Motor neuron (in vitro differentiated cells): ENCODE measurements at regions not wholly inside any gene's neighbourhood (a gene's known extent, or its start where the extent isn't known, plus 50 kb on each side); places are given as distances from the start of the nearest gene placed in this dataset.
"Not testable (repeated sequence)": the region's sequence is repeated elsewhere in the genome, so short reads cannot be mapped to it uniquely, and the experiment has no call there.

Experiments used
- ATAC-seq, 8 experiments: fragments of 200-7000 bp; cut with Tn5 transposase; replicated peaks in 6 of 8; 2 replicates each; pipeline ENCODE4 v1.8.0; 2021; ENCODE audit warnings: mild to moderate bottlenecking in 8 of 8, moderate library complexity in 8 of 8
- H3K27ac ChIP-seq, 2 donors: fragments of 250-450 bp; sonication (Bioruptor Pico); 2 replicates each; pipeline ENCODE4 v1.9.0; 2021; ENCODE audit warnings: antibody characterized with exemption in 2 of 2, mild to moderate bottlenecking in 2 of 2, moderate library complexity in 1 of 2
- H3K4me1 ChIP-seq, 2 donors: fragments of 250-450 bp; sonication (Bioruptor Pico); replicated peaks in 1 of 2; 2 replicates each; pipeline ENCODE4 v1.6.1; 2021; ENCODE audit warnings: antibody characterized with exemption in 2 of 2, mild to moderate bottlenecking in 2 of 2, moderate library complexity in 1 of 2
- H3K4me3 ChIP-seq, 5 donors: fragments of 250-450 bp; sonication (Bioruptor Pico); 2 replicates each; pipeline ENCODE4 v1.9.0; 2021; ENCODE audit warnings: antibody characterized with exemption in 5 of 5, mild to moderate bottlenecking in 5 of 5, moderate library complexity in 4 of 5
- WGBS, 10 experiments: fragments of 450-650 bp; shearing (Covaris generic); methylation state at CpG; one replicate each; pipeline ENCODE4 v1.0.0; 2022; 5-methylcytosine and 5-hydroxymethylcytosine counted together
- in situ Hi-C, 9 experiments: fragments of 400-800 bp; cut with MboI; loops; one replicate each; pipeline ENCODE4 v1.15.0; 2021; ENCODE audit warnings: low sequenced_read_pairs in 9 of 9, low pct_unique_long_range_greater_than_20kb in 2 of 9; ENCODE audit not compliant: unreplicated experiment in 9 of 9

DNA sequence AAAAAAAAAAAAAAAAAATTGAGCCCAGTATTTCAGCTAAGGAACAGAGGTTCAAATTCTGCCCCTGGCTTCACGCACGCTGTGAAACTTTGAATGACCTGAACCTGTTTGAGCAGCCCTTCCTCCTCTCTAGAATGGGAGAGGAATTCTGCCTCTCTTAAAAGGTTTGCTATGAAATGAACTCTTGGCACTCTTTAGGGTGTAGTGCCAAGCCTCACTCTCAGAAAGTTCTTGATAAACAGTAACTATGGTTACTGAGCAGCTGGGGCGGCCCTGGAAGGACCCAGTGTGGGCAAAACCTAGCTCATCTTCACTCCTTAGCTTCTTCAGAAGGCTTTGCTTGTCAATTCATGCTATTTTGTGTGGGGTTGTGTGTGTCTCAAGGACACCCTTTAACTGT lies 73.7 kb downstream of the GEMIN8 start:
- Histone ChIP-seq H3K27ac (no peak overlapping the region), H3K4me3 (no peak overlapping the region), H3K4me1 (no peaks in the 10 kb centered on the region)
- ATAC-seq: peak in 1 of 8 experiments; percentile 49
- in situ Hi-C loops: no loop called here
- 0 to 100% (median 78%) methylated on average over 1 to 2 of the region's 3 CpGs; no CpG with 5 or more reads in 6 of the 10 experiments for WGBS, 10 experiments

DNA sequence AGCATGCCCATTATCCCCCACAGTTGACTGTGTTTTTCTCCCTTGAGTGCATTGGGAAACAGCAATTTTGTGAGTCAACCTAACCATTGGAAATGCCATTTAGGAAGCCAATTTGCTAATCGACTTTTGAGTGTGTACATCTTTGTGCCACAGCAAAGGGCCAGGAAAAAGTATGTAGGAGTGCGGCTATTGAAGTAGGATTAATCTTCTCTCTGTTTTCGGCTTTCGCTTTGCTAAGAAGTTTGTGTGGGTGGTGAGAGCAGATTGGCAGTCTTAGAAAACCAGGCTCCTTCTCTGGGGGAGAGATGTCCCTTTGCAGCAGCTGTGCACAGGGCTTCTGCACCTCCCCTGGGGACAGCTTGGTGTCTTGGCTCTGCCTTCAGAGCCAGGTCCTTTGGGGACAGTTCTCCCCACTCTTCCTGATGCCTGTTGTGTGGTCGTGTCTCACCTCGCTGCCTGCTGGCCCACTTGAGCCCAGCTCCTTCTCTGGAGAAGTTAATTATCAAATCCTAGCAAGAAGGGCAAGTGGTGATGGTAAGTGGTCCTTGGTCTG lies 74.5 kb downstream of the GEMIN8 start:
- 0 to 82% (median 29%) methylated on average over 1 to 6 of the region's 6 CpGs; no CpG with 5 or more reads in 6 of the 10 experiments for WGBS, 10 experiments
- Histone ChIP-seq H3K27ac (no peak overlapping the region), H3K4me3 (no peak overlapping the region), H3K4me1 (no peaks in the 10 kb centered on the region)
- ATAC-seq: no peak
- in situ Hi-C loops: no loop called here

DNA sequence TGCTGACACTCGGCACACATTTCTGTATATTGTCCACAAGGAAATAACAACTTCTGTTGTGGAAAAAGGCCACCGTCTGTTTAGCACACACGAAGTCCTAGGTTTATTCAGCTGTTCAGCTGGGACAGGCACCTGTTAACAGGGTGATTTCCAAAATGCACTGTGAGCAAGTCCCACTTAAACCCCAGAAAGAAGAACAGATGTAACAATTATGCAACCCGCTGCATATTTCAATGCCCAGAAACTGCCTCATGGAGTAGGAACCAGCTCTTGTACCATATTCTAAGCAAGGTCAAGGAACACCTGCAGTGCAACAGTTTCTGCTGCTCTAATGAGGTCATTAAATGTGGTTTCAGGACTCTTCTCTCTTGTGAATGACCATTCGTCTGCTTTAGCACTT lies 77.1 kb downstream of the GEMIN8 start:
- ATAC-seq: no peak
- in situ Hi-C loops: no loop called here
- no peaks in the 10 kb centered on the region for H3K4me1 ChIP-seq
- 0 to 83% (median 50%) methylated on average over 1 to 4 of the region's 5 CpGs; no CpG with 5 or more reads in 5 of the 10 experiments for WGBS, 10 experiments
- H3K27ac ChIP-seq: no peak overlapping the region
- no peak overlapping the region for H3K4me3 ChIP-seq

DNA sequence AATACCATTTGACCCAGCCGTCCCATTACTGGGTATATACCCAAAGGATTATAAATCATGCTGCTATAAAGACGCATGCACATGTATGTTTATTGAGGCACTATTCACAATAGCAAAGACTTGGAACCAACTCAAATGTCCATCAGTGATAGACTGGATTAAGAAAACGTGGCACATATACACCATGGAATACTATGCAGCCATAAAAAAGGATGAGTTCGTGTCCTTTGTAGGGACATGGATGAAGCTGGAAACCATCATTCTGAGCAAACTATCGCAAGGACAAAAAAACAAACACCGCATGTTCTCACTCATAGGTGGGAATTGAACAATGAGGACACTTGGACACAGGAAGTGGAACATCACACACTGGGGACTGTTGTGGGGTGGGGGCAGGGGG lies 83.5 kb downstream of the GEMIN8 start:
- H3K27ac ChIP-seq, ATAC-seq, H3K4me1 ChIP-seq, in situ Hi-C loops, H3K4me3 ChIP-seq: not testable (repeated sequence)
- no CpG with 5 or more reads among the region's 6 CpGs for WGBS, 10 experiments

DNA sequence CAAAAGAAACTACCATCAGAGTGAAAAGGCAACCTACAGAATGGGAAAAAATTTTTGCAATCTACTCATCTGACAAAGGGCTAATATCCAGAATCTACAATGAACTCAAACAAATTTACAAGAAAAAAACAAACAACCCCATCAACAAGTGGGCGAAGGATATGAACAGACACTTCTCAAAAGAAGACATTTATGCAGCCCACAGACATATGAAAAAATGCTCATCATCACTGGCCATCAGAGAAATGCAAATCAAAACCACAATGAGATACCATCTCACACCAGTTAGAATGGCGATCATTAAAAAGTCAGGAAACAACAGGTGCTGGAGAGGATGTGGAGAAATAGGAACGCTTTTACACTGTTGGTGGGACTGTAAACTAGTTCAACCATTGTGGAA lies 83.9 kb downstream of the GEMIN8 start:
- no CpG with 5 or more reads among the region's 3 CpGs for WGBS, 10 experiments
- ATAC-seq, H3K4me3 ChIP-seq, H3K4me1 ChIP-seq, H3K27ac ChIP-seq, in situ Hi-C loops: not testable (repeated sequence)

DNA sequence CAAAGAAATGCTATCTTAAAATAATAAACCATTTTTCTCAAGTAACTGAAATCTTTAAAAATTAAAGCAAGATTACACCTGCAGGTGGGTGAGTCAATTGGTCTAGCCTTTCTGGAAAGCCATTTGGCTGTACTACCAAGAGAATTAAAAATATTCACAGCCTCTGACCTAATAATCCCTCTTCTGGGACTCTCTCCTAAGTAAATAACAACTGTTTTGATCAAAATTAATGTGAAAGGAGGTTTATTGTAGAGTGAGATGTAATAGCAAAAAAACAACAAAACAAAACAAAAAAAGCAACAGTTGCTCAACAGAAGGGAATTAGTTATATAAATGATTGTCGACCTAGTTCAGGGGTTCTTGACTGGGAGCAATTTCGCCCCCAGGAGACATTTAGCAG lies 89.0 kb downstream of the GEMIN8 start:
- in situ Hi-C loops: no loop called here
- 0 to 83% (median 60%) methylated on average over 1 to 2 of the region's 2 CpGs; no CpG with 5 or more reads in 5 of the 10 experiments for WGBS, 10 experiments
- ATAC-seq: no peak
- no peak overlapping the region for H3K27ac ChIP-seq
- H3K4me1 ChIP-seq: peaks cover 4 to 14% of the 10 kb centered on the region in 2 donors
- no peak overlapping the region for H3K4me3 ChIP-seq

DNA sequence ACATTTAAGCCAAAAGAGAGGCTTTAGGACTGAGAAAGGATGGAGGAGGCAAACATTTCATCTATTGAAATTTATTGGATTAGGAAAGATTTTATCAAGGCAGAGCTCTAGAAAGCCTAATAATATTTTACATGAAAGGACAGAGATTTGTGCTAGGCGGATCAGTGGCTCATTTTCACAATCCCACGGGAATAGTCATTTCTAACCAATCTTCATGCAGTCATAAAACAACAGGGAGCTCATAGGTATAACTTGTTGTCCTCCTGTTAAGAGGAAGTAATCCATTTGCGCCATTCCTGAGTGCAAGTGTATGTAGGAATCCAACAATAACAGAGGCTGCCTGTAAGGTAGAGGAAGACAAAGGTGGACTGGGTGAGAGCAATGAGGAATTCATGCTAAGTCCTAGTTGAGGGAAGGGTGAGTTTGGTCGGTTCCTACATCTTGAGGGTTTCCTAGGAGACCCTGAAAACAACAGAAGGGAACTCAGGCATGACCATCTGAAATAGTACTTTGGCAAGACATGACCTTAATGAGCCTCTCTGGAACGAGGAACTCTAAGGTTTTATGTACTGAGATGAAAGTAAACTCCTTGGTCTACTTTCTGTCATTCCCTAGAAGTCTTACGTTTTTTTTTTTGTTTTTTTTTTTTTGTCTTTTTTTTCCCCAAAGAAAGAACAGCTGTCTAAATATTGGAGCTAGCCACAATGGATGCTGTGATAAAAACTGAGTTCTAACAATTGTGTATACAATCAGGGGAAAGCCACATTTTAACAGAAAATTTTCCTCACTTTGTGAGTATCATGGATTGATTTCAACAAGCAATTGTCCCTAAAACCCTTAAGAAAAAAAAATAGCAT lies 89.7 kb downstream of the GEMIN8 start:
- 0 to 50% (median 8%) methylated on average over 1 to 5 of the region's 6 CpGs; no CpG with 5 or more reads in 4 of the 10 experiments for whole genome bisulfite sequencing, 10 experiments
- Histone ChIP-seq H3K27ac (no peak overlapping the region), H3K4me1 (peaks cover 4 to 14% of the 10 kb centered on the region in 2 donors), H3K4me3 (no peak overlapping the region)
- in situ Hi-C loops: no loop called here
- peak in 1 of 8 experiments; percentile 30 for ATAC-seq

DNA sequence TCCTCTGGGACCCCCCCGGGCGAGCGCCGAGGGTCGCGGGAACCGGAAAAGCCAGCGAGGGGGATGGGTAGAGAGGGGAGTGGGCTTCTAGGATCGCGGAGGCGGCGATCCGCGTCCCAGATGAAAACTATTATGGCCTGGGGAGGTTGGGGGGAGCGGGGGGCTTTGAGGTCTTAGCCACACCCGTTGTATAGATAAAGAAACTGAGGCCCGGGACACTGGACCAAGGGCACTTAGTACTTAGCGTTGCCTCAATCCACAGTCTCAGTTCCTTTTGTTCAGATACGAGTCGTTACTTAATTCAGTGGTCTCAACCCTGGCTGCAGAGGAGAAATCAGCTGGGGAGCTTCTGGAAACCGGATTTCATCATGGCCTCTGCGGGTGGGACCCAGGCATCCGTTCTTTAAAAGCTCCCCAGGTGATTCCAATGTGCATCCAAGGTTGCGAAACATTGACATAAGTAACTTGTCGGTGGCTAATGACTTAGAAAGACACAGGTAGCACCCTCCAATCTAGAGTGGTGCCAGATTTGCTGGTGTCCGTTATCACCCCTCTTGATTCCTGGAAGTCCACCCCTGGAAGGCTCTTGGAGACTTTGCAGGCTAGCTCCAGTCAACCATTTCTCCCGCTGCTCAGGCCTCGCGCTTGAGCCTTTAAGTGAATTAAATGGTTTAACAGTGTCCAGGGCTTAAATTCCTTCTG lies 90.7 kb downstream of the GEMIN8 start:
- H3K27ac ChIP-seq: peak overlapping the region; percentile 74 to 79
- peak overlapping the region; percentile 50 to 87 (median 76) for H3K4me3 ChIP-seq
- in situ Hi-C loops: no loop called here
- peak in 5 of 8 experiments; percentile 2 to 10 (median 4) for ATAC-seq
- H3K4me1 ChIP-seq: peaks cover 4 to 14% of the 10 kb centered on the region in 2 donors
- WGBS, 10 experiments: 0 to 43% methylated on average over 3 to 4 of the region's 29 CpGs; no CpG with 5 or more reads in 8 of the 10 experiments

DNA sequence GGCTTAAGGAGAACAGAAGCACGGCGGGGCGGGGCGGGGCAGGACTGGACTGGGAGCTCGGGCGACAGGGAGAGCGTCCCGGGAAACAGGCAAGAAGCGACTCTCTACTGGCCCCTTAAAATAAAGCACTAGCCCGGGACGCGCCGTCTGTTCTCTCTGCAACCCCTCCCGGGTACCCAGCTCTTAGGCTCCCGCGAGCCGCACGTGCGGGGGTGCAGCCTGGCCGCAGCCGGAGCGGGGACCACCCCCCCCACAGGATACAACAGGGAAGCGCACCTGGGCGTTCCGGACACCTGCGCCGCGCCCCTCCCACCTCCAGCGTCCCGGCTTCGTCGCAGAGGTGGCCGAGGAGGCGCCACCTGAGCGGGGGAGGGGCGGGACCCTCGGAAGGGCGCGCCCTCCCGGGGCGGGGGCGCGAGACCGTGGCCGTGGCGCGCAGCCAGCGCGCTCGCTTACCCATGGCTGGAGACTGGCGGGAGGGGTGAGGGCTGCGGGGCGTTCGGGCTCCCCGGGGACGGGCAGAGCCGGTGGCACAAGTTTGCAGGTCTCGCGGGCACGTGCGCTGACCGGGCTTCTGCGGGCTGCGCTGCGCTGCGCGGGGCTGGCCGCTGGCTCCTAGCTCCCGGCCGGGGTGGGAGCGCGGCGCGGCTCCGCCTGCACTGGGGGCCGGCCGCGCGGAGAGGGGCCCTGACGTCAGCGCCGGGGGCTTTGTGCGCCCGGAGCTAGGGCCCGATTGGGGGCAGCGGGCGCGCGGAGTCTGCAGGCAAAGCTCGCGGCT lies 91.5 kb downstream of the GEMIN8 start:
- peak; percentile 28 to 91 (median 86) for ATAC-seq
- Histone ChIP-seq H3K4me3 (peak overlapping the region; percentile 50 to 87 (median 76)), H3K27ac (peak overlapping the region; percentile 74 to 79), H3K4me1 (peaks cover 4 to 14% of the 10 kb centered on the region in 2 donors)
- WGBS, 10 experiments: 12% methylated on average over 6 of the region's 91 CpGs; no CpG with 5 or more reads in 9 of the 10 experiments
- in situ Hi-C loops: no loop called here

DNA sequence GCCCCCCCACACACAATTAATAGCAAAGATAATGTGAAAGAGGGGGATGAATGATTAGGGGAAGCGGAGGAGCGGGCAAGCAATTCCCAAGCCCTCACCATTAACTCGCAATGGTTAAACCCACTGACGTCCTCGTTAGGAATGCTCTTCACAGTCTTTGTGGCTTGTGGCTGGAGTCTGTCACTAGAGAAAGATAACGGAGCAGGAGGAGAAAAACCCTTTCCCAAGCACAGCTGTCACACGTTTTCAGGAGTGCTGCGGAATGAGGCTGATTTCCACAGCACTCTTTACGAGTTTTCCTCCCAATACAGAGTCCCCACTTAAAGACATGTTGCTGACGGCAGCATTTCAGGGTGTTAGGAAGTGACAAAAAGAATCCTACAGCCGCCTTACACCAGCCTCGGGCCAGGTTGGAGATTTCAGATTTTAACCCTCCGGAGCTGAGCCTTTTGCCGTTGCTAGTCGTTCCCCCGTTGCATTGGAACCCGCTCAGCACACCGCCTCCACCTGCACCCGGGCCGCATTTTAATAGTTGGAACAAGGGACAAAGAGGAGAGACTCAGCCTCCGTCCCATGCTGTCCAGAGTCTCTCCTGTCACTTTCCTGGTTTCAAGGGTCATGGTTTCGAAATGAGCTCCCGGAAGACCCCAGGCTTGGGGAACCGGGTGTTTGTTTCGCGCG lies 92.2 kb downstream of the GEMIN8 start:
- H3K27ac ChIP-seq: peak overlapping the region; percentile 74 to 79
- 0 to 23% (median 2%) methylated on average over 1 to 19 of the region's 27 CpGs; no CpG with 5 or more reads in 6 of the 10 experiments for WGBS, 10 experiments
- H3K4me1 ChIP-seq: peaks cover 4 to 14% of the 10 kb centered on the region in 2 donors
- ATAC-seq: peak in 6 of 8 experiments; percentile 20 to 53 (median 44)
- in situ Hi-C loops: no loop called here
- peak overlapping the region; percentile 50 to 87 (median 76) for H3K4me3 ChIP-seq

DNA sequence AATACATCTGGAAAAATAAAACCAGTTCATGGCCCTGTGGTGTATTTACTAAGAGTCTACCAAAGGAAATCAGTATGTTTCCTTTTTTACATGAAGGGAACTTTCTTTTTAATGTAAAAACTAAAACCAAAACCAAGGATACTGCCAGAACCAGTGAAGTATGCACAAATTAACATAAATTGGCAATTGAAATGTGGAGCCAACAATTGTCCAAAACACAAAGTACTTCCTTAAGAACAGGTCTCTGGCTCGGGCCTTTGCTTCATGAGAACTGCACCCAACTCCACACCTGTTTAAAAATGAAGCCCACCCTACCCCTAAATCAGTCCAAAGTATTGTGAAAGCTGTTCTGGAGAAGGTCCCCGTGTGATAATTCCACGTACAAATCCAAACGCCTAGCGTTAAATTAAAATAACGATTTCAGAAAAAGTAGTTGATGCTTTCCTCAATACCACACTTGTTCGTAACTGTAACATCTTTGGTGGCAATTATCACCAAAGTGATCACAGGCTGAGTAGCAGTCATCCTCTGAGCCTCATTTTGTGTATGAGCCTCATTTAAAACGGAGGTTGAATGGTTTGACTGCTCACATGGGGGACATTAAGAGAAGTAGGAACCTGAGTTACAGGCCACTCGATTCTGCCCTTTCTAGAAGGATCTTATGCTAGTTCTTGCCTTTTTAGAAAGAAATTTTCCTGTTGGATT lies 93.0 kb downstream of the GEMIN8 start:
- WGBS, 10 experiments: 0 to 80% (median 78%) methylated on average over 1 to 6 of the region's 9 CpGs; no CpG with 5 or more reads in 4 of the 10 experiments
- in situ Hi-C loops: no loop called here
- Histone ChIP-seq H3K4me1 (peaks cover 4 to 14% of the 10 kb centered on the region in 2 donors), H3K4me3 (peak overlapping the region; percentile 50 to 87 (median 76)), H3K27ac (peak overlapping the region; percentile 74 to 79)
- ATAC-seq: no peak
